ENCODE measurements at regions not wholly inside any gene's neighbourhood (a gene's known extent, or its start where the extent isn't known, plus 50 kb on each side); places are given as distances from the start of the nearest gene placed in this dataset.
A peak's percentile ranks its signal among the peaks of the same experiment; 100 is the strongest.
"Not testable (repeated sequence)": the region's sequence is repeated elsewhere in the genome, so short reads cannot be mapped to it uniquely, and the experiment has no call there.

DNA sequence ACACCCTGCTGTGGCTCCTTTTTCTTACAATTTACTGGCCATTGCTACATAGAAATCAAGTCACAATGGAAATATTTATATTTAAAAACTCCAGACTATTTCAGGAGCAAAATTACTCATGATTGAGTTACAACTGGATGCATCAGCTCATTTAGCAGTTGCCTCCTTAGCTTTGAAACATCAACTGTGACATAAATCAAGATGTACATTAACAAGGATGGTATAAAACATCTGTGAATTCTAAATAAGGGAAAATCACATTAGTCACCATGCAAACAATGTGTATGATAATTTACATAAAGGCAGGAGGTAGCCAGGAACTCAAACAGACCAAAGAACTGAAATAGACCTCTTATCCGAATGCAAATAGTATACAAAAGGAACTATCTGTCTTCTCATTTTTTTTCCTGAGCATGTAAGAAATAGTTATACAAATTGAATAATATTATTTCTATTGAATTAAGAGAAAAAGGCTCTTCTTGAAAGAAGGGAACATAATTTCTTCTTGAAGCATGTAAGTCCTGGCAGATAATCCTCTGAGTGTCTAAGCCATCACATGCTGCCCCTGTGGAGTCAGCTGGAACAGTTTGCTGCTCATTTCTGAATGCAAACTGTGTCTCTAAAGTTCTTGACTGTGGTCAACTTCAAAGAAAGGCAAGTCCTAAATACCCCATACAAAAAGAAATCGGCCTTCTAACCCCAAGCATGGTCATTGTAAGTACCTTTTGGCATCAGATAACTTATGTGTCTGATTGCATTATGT, 151.2 kb downstream of the NAA11 start:
- DNase-seq, result no peak

DNA sequence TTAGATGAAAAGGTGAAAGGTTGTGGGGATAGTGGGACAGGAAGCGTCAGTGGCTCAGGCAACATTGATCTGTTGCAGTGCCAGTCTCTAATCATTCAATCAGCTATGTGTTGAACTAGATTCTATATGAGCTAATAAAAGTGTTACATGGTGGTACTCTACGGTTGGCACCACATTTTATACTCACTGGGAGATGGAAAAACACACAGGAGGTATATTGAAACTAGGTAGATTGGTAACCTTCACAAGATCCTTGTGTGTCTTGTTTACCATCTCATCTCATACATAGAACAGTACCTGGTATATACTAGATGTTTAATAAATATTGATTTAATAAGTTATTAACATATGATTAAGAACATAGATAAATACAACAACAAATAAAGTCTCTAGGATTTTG, 152.7 kb downstream of the NAA11 start:
- no peak for DNase-seq

DNA sequence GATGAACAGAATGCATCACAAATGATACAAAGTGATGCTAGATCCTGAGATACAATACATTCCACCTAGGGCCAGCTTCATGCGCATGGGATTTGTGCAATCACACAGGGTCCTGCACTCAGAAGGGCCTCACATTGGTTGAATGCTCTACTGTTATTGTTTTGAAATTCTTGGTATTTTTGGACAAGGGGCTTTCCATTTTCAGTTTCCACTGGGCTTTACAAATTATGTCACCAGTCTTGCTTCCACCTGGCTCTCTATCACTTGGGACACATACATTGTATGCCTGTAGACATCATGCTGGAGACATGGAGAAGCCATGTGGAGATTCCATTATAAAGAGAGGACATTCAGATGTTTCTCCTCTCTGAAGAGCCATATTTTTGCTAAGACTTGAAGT, 155.8 kb downstream of the NAA11 start:
- no peak for DNase-seq

DNA sequence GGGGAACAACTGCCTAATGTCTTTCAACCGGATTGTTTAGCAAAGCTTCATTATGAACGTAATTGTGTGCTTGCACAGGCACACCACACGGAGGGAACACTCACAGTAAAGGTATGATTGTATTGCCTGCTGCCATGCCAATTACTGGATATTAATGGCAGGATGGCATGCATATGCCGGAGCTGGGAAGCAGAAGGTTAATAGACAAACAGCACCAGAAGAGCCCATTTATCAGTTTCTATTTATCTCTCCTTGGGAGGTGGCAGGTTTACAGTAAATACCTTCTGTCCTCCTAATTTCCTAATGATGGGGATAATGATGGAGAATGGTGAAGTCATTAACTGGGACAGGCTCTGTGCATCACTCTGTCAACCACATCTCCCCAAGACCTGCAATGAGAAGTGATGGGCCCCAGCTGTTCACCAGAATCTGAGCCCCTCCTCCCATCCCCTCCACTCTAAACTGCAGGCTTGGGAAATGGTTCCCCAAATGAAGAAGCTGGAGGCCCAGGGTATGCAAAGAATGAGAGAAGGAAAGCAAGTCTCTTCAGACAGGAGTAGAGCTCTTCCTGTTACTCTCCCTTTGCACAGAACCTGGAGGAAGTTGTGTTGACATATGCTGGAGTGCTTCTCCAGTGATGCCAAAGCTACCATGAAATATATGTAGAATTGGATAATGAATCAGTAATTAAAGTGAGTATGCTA, 160.8 kb downstream of the NAA11 start:
- peak; percentile 92 for DNase-seq

DNA sequence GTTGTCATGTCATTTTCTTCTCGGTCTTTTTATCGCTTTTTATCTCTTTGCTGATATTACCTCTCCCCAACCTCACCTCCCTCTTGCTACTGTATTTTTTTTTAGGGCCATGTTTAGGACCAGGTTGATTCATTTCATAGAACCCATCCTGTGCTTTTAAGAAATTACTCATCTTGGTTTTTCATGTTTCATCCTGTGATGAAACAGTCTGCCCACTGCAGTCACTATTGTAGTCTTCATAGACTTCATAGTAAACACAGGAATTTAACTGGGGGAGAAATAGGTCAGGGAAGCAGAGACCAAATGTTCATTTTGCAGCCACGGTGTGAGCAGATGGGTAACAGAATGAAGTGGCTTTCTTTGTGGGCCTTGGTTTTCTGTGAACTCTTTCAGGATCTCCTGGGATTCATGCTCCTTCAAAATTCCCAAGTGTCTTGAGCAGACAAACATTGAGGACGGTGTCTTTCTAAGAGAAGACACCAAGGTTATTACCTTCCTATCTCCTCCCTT, 161.8 kb downstream of the NAA11 start:
- DNase-seq, result no peak

DNA sequence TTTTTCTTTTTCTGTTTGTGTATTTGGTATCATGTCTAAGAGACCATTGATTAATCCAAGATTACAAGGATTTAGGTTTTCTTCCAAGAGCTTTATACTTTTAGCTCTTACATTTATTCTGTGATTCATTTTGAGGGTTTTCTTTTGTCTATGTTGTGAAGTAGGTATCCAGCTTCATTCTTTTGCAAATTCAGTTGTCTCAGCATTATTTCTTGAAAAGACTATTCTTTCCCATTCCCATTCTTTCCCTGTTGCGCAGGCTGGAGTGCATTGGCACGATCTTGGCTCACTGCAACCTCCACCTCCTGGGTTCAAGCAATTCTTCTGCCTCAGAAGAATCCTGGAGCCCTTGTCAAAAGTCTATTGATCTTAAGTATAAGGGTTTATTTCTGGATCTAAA, 164.9 kb downstream of the NAA11 start:
- DNase-seq, result no peak

DNA sequence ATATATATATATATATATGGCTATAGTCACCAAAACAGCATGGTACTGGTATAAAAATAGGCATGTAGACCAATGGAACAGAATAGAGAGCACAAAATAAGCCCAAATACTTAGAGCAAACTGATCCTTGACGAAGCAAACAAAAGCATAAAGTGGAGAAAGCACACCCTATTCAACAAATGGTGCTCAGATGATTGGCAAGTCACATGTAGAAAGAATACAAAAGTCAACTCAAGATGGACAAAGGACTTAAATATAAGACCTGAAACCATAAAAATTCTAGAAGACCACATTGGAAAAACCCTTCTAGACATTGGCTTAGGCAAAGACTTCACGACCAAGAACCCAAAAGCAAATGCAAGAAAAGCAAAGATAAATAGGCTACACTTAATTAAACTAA, 167.2 kb downstream of the NAA11 start:
- not testable (repeated sequence) for DNase-seq

DNA sequence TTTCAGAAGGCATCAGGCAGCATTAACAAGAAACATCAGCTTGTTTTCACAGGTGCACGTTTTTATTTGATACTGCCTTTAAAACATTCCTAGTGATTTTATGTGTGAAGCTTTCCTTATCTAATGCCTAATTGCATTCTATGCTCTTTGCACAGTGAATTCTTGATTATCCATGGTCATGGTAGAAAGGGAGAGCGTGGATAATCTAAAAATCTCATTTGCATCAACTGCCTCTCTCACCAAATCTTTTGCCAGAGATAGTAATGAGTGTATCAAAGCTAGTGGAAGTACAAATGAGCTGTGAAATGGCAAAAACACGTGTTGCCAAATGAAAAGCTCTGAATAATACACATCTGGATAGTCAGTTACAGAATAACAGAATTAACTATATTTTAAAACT, 170.5 kb downstream of the NAA11 start:
- no peak for DNase-seq

DNA sequence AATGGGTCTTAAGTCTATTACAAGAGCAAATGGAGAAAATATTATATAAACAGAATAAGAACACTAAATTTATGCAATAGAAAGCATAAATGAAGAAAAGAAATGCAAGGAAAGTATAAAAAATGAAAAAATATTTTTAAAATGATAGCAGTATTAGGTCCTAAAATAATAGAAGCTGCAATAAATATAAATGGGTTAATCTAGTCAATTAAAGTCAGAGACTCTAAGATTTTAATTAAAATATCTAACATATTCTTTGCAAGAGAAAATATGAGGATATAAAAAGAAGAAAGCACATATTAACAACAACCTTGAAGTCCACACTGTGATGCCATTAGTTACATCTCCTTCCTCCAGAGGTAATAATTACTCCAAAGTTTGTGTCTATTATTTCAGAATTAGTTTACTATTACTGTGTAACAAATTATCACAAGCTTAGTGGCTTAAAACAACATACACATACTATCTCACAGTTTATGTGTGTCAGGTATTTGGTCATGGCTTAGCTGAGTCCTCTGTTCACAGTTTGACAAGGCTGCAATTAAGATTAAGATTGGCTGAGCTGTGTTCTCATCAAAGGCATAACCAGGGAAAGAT, 174.9 kb downstream of the NAA11 start:
- DNase-seq, result no peak

DNA sequence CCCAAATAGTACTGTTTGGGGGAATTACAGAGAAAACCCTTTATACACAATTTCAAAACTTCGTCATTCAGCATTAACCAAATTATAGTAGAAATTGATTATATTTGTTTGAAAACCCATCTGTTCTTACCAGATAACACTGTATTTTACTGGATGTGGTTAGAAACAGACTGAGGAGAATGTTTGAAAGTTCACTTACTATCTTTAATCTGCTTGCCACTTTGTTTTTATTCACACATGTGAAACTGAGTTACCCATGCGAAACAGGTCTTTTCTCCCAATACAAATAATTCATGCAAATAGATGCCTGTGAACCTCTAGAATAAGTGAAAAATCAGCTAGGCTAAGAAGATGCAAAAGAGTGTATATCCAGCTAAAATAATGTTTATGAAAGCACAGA, 177.5 kb downstream of the NAA11 start:
- DNase-seq, result no peak

DNA sequence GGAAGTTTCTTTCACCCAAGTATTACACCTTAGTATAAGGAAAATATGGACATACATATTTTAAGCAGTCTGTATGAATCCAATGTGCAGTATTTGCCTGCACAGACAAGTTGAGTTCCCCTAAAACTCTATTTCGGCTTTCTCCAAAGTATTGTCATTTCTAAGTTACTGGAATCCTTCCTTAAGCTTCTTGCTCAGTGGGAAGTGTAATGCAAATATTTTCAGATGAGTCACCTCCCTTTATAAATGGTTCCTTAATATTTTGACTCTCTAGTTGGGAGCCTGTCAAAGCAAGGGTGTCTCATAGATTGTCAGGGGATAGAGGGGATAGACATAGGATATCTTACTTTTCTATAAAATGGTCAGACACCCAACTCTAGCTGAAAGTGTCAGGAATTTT, 178.6 kb downstream of the NAA11 start:
- no peak for DNase-seq

DNA sequence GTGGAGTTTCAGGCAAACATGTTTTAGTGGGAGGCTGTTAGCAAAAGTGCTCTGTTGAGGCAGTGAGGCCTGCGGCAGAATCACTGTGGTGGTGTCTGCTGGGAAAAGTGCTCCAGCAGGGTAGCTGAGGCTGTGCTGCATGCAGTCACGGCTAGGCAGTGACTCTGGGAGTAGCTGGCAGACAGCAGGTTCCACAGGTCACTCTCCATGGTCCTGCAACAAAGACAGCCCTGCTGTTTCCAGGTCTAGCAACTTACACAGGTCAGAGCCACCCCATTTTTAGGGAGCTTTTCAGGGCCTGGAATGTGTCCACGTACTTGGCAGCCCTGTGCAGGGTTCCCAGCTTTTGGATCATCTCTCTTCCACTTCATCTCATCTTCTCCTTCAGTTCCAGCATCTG, 184.3 kb downstream of the NAA11 start:
- no peak for DNase-seq

DNA sequence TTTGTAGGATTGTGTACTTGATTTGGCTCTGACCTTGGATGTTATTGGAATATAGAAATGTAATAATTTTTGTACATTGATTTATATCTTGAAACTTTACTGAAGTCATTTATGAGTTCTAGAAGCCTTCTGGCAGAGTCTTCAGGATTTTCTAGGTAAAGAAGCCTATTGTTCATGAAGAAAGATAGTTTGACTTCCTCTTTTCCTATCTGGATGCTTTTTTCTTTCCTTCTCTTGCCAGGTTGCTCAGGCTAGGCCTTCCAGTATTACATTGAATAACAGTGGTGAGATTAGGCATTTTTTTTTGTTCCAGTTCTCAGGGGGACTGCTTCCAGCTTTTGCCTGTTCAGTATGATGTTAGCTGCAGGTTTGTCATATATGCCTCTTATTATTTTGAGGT, 191.1 kb downstream of the NAA11 start:
- no peak for DNase-seq

DNA sequence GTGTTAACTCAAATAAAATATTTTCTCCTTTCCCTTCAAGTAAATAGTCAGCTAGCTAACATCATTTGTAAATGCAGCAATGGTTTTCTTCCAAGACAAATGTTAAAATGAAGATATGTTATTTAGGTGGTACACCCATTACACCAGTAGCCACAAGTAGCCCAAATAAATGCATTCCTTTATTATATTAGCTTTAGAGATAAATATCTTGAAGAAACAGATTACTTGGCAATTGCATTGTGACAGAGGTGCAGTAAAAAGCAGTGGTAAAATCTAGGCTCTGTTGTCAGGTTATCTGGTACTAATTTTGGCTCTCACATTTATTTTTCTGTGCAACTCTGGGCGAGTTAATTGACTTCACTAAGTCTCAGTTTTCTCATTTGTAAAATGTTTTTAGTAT, 193.0 kb downstream of the NAA11 start:
- no peak for DNase-seq

DNA sequence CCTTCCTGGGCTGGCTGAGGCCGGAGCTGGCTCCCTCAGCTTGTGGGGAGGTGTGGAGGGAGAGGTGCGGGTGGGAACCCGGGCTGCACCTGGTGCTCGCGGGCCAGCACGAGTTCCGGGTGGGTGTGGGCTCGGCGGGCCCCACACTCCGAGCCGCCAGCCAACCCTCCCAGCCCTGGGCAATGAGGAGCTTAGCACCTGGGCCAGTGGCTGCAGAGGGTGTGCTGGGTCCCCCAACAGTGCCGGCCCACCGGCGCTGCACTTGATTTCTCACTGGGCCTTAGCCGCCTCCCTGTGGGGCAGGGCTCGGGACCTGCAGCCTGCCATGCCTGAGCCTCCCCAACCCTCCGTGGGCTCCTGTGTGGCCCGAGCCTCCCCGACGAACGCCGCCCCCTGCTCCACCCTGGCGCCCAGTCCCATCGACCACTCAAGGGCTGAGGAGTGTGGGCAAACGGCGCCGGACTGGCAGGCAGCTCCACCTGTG, 182.7 kb upstream of the PAQR3 start:
- no peak for DNase-seq

DNA sequence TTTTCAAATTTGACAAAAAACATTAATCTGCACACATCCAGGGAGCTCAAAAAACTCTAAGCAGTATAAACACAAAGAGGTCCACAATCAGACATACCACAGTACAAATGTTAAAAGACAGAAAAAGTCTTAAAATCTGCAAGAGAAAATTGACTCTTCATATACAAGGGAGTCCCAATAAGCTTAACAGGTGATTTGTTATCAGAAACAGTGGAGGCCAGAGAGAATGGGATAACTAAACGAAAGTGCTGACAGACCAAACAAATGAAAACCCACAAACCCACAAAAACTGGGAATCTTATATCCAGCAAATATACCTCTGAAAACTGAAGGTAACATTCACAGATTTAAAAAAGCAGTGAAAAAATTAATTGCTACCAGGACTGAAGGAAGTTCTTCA, 182.0 kb upstream of the PAQR3 start:
- DNase-seq, result no peak

DNA sequence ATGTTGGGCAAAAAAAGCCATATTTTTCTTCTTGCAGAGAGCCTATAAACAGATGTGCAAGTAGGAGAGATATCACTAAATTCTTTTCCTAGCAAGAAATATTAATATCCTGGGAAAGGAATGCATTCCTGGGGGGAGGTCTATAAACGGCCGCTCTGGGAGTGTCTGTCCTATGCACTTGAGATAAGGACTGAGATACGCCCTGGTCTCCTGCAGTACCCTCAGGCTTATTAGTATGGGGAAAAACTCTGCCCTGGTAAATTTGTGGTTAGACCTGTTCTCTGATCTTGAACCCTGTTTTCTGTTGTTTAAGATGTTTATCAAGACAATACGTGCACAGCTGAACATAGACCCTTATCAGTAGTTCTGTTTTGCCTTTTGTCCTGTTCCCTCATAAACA, 177.8 kb upstream of the PAQR3 start:
- DNase-seq, result not testable (repeated sequence)

DNA sequence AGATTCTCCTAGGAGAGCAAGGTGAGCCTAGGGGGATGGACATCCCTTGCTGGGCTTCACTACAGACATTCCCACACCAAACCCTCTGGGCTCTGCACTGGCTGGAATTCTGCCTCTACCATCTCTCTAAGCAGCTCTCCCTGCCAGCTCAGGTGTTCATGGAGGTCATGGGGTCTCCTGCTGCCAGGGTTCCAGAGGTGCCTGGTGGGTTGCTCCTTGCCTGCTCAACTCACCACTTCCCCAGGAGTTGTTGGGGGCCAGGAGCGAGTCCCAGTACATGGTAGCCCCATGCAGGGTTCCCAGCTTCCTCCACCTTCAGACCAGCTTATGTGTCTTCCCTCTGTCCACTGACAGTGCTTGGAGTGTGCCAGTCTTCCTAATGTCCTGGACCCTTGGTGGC, 167.8 kb upstream of the PAQR3 start:
- no peak for DNase-seq

DNA sequence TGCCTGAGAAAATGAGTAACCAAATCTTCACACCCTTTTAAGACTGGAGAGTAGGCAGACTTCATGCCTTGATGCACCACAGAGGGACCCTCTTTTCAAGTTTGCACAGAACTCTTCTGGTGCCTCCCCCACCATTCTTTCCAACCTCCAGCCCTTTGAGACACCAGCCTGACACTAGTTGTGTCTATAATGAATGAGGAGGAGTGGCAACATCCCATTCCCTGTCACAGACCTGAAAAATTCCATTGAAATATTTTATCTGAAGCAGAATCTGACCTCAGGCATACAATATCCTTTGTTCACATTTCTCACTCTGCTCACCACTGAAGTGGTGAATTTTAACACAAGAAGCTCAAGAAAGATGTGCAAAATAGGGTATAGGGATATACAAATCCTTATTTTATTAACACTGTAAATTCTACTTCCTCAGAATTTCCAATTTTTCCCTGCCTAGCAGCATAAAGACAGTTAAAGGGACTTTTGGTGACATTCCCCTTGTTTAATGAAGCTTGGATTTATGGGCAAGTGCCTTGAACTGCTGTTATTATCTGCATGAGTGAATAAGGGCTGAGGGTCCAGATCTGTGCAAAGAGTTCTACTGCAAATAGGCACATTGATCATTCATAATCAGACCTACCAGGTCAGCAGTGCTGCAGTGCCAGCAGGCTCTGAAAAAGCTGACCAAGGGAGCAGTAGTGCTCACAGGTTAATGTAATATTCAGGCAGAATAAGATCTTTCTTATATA, 149.9 kb upstream of the PAQR3 start:
- no peak for DNase-seq

DNA sequence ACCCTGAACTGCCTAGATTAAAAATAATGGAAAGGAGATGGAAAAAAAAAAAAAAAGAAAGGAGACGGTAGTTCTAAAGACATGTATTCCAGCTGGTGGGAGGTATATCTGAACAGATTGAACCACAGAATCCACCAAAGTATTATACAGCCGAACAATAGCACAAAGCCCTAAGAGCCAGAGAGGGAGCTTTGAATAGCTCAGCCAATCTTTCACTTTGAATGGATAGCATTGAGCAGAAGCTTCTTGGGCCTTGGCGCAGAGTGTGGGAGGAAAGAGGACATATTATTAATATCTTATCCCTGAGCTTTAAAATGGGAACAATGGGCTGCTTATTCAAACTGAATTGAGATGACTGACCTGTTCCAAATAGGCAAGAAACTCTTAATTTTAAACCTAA, 147.8 kb upstream of the PAQR3 start:
- no peak for DNase-seq

DNA sequence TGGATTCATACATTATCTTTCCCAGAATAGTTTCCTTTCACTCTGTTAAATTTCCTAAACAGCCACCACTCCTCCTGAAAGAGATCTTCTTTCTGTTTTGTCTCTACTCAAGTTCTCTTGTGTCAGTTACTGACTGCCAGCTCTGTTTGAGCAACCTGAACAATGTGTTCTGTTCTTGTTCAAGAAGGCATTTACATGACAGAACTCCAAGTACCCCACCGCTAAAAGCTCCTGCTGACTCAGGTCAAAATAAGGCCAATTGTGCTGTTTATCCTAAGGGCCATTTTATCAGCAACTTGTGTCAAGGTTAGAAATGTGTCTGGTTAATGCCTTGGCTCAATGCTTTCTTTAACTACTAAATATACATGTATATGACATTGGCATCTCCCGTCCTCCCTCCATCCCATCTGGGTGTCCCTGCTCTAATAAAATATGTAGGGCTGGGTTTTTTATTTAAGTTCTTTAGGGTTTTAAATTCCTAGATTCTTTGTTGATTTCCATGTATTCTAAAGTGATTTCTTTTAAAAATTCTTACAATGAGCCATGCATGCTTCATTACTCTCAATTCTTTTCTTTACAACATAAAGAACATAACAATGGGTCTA, 144.3 kb upstream of the PAQR3 start:
- DNase-seq, result no peak

DNA sequence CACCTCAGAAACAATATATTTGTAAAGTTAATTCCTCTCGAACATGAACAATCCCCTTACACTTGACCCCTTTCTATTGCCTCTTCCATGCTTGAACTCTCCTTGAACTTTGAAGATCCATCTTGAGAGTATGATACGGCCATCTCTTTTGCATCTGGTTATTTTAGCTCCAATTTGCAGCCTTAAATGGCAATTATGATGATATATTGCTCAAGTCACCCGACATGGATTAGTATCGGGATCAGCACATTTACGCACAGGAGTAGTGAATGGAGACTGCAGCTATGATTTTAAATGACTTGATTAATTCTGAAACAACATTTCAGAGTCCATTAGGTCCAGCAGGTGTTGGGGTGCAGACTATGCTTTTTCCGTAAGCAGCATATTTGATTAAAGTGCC, 143.8 kb upstream of the PAQR3 start:
- DNase-seq, result no peak

DNA sequence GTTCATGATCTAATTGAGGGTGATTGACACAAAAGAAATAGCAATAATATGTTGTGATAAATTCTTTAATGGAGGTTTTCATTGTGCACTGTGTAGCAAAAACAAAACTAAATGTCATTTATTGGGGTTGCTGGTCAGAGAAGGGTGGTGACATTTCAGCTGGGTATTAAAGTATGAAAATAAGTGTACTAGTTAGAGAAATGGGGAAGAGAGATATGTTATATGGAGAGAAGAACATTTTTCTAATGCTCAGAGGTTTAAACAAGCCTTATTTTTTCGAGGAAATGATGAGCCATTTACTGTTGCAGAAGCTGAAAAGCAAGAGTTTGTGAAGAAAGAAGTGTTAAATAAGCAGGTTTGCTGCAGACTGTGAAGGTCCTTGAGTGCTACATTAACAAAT, 142.7 kb upstream of the PAQR3 start:
- DNase-seq, result no peak

All from NCI-H524 treated with DMSO at 0.1 percent for 48 hours (cell line).